HL-60 (cell line): ENCODE measurements at regions not wholly inside any gene's neighbourhood (a gene's known extent, or its start where the extent isn't known, plus 50 kb on each side); places are given as distances from the start of the nearest gene placed in this dataset.

ENCODE experiments used
- DNase-seq, 2 experiments: peaks; one replicate each; pipeline ENCODE4 v3.0.0-alpha.2; 2010 to 2020; ENCODE audit warnings: low read depth in 1 of 2, low spot score in 1 of 2
- H3K27ac ChIP-seq: fragments of 250-450 bp; sonication (Bioruptor Pico); replicated peaks from 2 replicates; pipeline ENCODE4 v1.5.1; 2020; ENCODE audit warnings: mild to moderate bottlenecking, moderate library complexity
- H3K27me3 ChIP-seq: fragments of 250-450 bp; sonication (Bioruptor Pico); 2 replicates; pipeline ENCODE4 v1.5.1; 2021; ENCODE audit warnings: mild to moderate bottlenecking, moderate library complexity; ENCODE audit not compliant: insufficient read depth, poor library complexity, severe bottlenecking
- H3K4me3 ChIP-seq: replicated peaks from 2 replicates; pipeline ENCODE4 v1.5.1; 2011; ENCODE audit warnings: mild to moderate bottlenecking, control low read depth, low read length; ENCODE audit not compliant: insufficient read depth
- CTCF ChIP-seq: IDR thresholded peaks from one replicate; pipeline ENCODE4 v1.5.1; 2011; ENCODE audit warnings: low read length, control low read depth, inconsistent platforms; ENCODE audit not compliant: insufficient read depth
- GABPA ChIP-seq: IDR thresholded peaks from 2 replicates; pipeline ENCODE4 v1.6.1; 2012; ENCODE audit warnings: low read depth
- POLR2AphosphoS5 ChIP-seq: IDR thresholded peaks from 2 replicates; pipeline ENCODE4 v1.6.1; 2012; ENCODE audit warnings: low read depth
- REST ChIP-seq: IDR thresholded peaks from 2 replicates; pipeline ENCODE4 v1.6.1; 2012; ENCODE audit warnings: low read depth; ENCODE audit not compliant: insufficient replicate concordance
- SPI1 ChIP-seq: IDR thresholded peaks from 2 replicates; pipeline ENCODE4 v1.6.1; 2012; ENCODE audit warnings: low read depth, mild to moderate bottlenecking, borderline replicate concordance

- TF ChIP-seq CTCF (no peak), GABPA (no peak), POLR2AphosphoS5 (no peak), REST (no peak), SPI1 (no peak)
- Histone ChIP-seq H3K27me3 (no peaks in the 10 kb centered on the region), H3K27ac (no peak overlapping the region), H3K4me3 (no peak overlapping the region)
- no peak for DNase-seq
Observed at GRCh38 chr21:24890021-24890420, 717.3 kb downstream of the MRPL39 start.

GRCh38 chr21:24881506-24881905, 725.8 kb downstream of the MRPL39 start:
- no peak overlapping the region for H3K27ac ChIP-seq
- no peak for DNase-seq
- no peak overlapping the region for H3K4me3 ChIP-seq
- TF ChIP-seq SPI1 (no peak), REST (no peak)
- no peaks in the 10 kb centered on the region for H3K27me3 ChIP-seq

DNA sequence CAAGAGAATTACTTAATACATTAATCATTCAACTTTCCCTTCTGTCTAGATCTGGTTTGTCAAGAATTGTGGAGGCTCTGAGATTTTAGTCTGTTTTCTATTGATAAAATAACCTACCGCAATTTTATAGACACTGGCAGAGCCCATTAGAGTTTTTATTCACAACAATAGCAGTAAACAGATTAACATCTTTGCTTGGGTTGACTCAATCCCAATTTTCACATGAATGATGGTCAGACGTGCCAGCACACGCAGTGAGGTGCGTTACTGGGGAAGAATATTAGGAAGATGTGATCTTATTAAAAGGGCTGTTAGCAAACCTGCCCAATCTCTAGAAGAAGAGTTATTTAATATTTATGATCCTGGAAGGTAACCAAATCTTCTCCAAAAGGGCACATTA, 736.6 kb downstream of the MRPL39 start:
- no peak overlapping the region for H3K27ac ChIP-seq
- TF ChIP-seq GABPA (no peak), SPI1 (no peak), POLR2AphosphoS5 (no peak), CTCF (no peak), REST (no peak)
- no peaks in the 10 kb centered on the region for H3K27me3 ChIP-seq
- H3K4me3 ChIP-seq, result no peak overlapping the region
- DNase-seq, result no peak

- no peak for TF ChIP-seq CTCF
- no peak for TF ChIP-seq GABPA
- no peak for TF ChIP-seq SPI1
- TF ChIP-seq POLR2AphosphoS5, result no peak
- TF ChIP-seq REST, result no peak
Observed at GRCh38 chr21:24869862-24870261, 737.4 kb downstream of the MRPL39 start.

More at GRCh38 chr21:24869862-24870261, 737.4 kb downstream of the MRPL39 start:
- Histone ChIP-seq H3K27ac (no peak overlapping the region), H3K27me3 (no peaks in the 10 kb centered on the region), H3K4me3 (no peak overlapping the region)
- DNase-seq, result no peak
